Cardiac fibroblast (primary cell): ENCODE measurements at regions not wholly inside any gene's neighbourhood (a gene's known extent, or its start where the extent isn't known, plus 50 kb on each side); places are given as distances from the start of the nearest gene placed in this dataset.

Source experiments
- DNase-seq, 2 donors: peaks; one replicate each; pipeline versions ENCODE4 v3.0.0 to v3.0.0-alpha.2; 2010; ENCODE audit warnings: low read depth in 2 of 2
- H3K4me3 ChIP-seq, 2 donors: replicated peaks in 1 of 2; 1 replicate in 1 of 2; 2 replicates in 1 of 2; pipeline ENCODE4 v1.5.1; 2011; ENCODE audit warnings: low read depth in 2 of 2, low read length in 2 of 2, mild to moderate bottlenecking in 2 of 2, moderate library complexity in 1 of 2
- TF ChIP-seq, protein P1 (sequence below): IDR thresholded peaks from one replicate; pipeline ENCODE4 v1.5.1; 2011; ENCODE audit warnings: low read depth, mild to moderate bottlenecking, low read length, inconsistent platforms

- DNase-seq, result no peak
- H3K4me3 ChIP-seq, result no peak overlapping the region
- TF ChIP-seq, protein P1, sequence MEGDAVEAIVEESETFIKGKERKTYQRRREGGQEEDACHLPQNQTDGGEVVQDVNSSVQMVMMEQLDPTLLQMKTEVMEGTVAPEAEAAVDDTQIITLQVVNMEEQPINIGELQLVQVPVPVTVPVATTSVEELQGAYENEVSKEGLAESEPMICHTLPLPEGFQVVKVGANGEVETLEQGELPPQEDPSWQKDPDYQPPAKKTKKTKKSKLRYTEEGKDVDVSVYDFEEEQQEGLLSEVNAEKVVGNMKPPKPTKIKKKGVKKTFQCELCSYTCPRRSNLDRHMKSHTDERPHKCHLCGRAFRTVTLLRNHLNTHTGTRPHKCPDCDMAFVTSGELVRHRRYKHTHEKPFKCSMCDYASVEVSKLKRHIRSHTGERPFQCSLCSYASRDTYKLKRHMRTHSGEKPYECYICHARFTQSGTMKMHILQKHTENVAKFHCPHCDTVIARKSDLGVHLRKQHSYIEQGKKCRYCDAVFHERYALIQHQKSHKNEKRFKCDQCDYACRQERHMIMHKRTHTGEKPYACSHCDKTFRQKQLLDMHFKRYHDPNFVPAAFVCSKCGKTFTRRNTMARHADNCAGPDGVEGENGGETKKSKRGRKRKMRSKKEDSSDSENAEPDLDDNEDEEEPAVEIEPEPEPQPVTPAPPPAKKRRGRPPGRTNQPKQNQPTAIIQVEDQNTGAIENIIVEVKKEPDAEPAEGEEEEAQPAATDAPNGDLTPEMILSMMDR, result no peak
Observed at GRCh38 chr1:208691012-208691411, 446.8 kb upstream of the PLXNA2 start.

DNA sequence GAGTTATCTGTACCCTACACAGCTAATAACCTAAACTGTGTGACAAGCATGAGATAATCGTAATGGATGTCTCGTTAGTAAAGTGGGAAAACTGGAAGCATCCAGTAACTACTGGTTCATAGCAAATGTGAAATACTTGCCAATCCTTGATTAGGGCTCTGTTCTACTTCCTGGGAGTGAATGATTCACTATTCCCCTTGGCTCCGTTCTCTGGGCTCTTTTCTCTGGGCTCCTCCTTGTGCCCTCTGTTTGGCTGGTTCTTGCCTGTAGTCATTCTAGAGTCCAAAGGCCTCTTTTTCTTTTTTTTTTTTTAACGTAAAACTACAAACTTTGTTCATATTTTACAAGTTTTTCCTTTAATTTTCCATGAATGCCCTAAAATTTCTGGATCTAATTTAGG lies 465.8 kb upstream of the PLXNA2 start:
- H3K4me3 ChIP-seq, result no peak overlapping the region
- TF ChIP-seq, protein P1, result no peak

DNA sequence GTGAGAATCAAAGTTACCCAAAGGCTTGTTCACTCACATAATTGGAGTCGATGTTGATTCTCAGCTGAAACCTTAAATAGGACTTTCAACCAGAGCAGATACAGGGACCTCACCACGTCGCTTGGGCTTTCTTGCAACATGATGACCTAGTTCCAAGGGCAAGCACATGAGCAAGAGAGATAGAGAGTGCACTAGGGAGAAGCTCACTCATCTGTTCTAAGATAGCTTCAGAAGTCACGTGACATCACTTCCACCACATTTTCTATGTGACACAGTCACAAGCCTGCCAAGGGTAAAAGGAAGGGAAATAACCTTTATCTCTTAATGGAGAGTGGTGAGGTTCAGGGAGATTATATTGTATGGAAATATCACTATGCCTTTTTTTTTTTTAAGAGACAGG lies 470.1 kb upstream of the PLXNA2 start:
- TF ChIP-seq, protein P1, result no peak
- H3K4me3 ChIP-seq, result no peak overlapping the region
- DNase-seq, result no peak

More for the DNA sequence above, 465.8 kb upstream of the PLXNA2 start:
- DNase-seq, result no peak

DNA sequence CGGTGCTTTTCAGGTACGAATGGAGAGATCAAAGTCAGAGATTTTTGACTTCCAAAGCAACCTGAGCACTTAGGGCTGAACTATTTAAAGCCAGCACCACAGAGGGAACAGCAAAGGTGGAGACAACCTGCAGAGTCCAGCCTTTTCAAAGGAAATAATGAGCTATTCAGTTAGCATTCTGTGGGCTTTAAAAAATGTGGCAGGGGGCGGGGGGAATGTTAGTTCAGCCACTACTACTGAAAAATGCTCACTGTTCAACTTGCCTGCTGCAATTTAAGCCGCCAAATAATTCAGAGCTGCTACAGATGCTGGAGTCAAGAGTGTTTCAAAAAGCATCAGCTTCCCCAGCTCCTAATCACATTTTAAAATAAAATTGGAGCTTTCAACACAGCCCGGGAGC lies 473.3 kb upstream of the PLXNA2 start:
- TF ChIP-seq, protein P1, result no peak
- H3K4me3 ChIP-seq, result no peak overlapping the region
- DNase-seq, result no peak

GRCh38 chr1:208722592-208722991 lies 478.4 kb upstream of the PLXNA2 start:
- H3K4me3 ChIP-seq, result no peak overlapping the region
- no peak for DNase-seq
- TF ChIP-seq, protein P1, result no peak

- DNase-seq, result no peak
- TF ChIP-seq, protein P1, result no peak
- H3K4me3 ChIP-seq, result no peak overlapping the region
Observed at GRCh38 chr1:208724079-208724478, 479.9 kb upstream of the PLXNA2 start.

GRCh38 chr1:208728815-208729214 lies 484.6 kb upstream of the PLXNA2 start:
- TF ChIP-seq, protein P1, result no peak
- H3K4me3 ChIP-seq, result no peak overlapping the region
- DNase-seq, result no peak
